SKM-1 (cell line): ENCODE measurements at regions not wholly inside any gene's neighbourhood (a gene's known extent, or its start where the extent isn't known, plus 50 kb on each side); places are given as distances from the start of the nearest gene placed in this dataset.

Experiments used
- DNase-seq: peaks from one replicate; lab custom pipeline; 2025; ENCODE audit not compliant: unreplicated experiment; lab: John Stamatoyannopoulos, UW

DNA sequence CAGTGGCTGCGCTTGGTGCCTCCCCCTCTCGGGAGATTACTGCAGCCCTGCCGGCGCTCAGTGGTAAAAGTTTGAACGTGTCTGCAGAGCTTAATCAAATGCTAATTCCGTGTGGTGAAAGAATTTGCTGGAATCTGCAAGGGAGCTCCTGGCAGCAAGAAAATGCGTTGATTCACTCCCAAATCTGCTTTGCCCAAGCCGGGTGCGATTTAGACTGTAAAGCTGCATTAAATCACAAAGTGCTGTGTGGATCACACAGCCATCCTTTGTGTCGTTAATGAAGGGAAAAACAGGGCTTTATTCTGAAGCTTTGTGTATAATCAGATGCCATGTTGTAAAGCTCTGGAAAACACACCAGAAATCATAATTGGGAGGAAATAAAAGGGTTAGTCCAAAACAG, 444.1 kb downstream of the BCOR start:
- no peak for DNase-seq

DNA sequence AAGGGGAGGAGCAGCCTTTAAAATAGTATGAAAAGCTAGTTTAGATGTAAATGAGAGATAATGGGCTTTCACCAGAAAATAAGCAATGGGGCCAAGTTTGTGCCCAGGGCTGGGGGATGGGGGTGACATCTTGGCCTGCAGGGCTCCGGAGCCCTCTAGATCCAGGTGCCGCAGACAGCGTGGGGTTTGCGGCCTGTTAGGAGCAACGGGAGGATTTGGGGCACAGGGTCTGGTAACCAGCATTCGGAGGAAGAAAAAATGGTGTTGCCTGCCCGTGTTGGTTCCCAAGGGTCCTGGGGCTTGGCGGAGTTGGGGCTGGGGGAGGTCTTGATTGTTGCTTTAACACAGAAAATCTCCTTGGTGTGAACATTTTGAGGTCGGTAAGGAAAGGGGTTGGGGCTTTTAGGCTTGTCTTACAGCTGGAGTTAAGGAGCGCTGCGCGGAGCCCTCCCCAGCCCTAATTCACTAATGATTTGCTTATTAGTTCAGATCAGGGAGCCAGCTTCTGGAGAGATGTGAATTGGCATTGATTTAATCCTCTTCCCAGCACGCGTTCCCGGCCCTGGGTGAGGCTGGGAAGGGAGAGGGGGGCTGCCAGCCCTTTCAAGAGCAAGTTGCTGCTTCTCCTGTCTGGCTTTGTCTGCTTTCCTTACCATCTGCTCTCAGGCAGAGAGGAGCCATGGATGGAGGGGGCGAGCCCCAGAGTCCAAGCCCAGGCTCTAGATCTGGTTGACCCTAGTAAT, 443.4 kb downstream of the BCOR start:
- DNase-seq, result no peak

DNA sequence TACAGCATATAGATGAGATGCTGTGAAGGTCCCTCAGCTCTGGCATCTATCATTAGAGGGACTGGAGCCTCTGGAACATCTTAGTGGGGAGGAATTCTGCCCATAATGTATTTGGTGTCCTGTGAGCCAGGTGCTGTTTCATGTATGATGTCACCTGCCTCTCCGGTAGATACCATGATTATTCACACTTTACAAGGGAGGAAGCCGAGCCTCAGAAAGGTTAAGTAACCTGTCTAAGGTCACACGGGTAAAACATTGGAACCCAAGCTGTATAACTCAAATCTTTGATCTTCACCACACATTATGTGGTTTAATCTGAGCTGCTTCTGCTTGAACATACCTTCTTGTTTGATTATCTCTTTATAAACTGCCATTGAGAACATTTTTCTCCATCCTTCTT, 442.8 kb downstream of the BCOR start:
- no peak for DNase-seq

- DNase-seq, result no peak
These were observed 436.4 kb downstream of the BCOR start for GRCh38 chrX:39661116-39661907.

- DNase-seq, result no peak
These were observed 431.8 kb downstream of the BCOR start for GRCh38 chrX:39665830-39666518.

DNA sequence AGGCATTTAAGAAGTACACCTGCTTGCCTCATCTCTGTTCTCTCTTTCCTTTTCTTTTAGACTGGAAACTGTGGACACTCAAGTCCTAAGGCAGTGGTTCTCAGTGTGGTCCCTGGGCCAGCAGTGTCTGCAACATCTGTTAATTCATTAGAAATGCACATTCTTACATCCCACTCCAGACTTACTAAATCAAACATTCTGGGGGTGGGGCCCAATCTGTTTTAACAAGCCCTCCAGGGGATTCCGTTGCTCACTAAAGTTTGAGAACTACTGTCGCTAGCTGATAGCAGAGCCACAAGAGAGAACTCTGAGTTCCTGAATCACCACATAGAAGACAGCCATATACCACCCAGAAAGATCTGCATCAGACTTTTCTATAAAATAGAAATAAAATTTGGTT, 430.6 kb downstream of the BCOR start:
- no peak for DNase-seq

- no peak for DNase-seq
These were observed 429.8 kb downstream of the BCOR start for GRCh38 chrX:39667736-39668482.

GRCh38 chrX:39669668-39670067, 428.1 kb downstream of the BCOR start:
- DNase-seq, result no peak

- no peak for DNase-seq
These were observed 427.5 kb downstream of the BCOR start for GRCh38 chrX:39670281-39670680.

DNA sequence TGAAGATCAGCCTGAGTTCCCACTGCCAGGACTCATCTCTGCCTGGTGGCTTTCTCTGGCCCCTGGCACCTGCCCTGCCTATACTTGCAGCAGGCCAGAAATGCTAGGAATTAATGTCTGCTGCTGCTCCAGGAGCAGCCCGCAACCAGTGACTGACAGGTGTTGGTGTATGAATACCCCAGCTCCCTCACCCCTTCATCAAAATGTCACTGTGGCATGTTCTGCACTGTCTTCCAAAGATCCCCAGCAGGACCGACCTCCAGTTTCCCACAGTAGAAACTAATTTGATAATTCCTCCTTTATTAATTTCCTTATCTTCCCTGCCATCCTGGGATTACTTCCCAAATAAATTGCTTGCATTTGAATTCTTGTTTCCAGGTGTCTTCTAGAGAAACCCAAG, 425.4 kb downstream of the BCOR start:
- DNase-seq, result no peak

- DNase-seq, result no peak
These were observed 423.1 kb downstream of the BCOR start for GRCh38 chrX:39674490-39675161.

DNA sequence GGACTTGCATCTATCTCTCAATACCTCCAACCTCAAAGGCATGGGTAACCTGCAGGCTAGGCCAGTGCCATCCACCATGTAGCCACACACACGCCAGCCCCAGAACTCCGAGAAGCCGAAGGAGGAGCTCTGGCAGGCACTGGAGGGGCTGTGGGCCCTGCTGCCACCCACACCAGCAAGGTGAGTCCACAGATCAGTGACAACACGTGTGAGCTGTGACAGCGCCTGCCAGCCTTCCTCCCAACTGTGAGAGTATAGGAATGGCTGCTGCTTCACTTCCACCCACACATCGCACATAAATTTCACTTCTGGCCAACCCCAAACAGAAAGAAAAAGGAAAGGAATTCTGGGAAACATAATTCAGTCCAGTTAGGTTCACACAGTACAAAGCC, 422.6 kb downstream of the BCOR start:
- no peak for DNase-seq

- no peak for DNase-seq
These were observed 422.1 kb downstream of the BCOR start for GRCh38 chrX:39675619-39676018.

DNA sequence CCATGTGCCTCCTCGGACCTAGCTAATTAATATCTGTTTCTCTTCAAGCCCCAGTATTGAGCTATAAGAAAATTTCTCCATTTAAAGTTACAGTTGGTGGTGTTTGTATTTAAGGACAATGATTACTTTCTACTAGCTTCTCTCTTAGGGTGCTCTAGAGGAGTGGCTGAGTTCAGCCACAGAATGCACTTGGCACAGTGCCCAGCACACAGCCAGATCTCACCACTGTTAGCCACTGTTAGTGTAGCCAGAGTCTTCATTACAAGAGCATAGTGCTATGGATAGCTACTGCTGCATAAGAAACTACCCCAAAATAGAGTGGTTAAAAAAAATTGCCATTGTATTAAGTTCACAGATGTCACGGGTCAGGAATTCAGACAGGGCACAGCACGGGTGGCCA, 421.3 kb downstream of the BCOR start:
- no peak for DNase-seq

GRCh38 chrX:39677585-39677977, 420.2 kb downstream of the BCOR start:
- no peak for DNase-seq

- DNase-seq, result no peak
These were observed 419.6 kb downstream of the BCOR start for GRCh38 chrX:39677978-39678791.

DNA sequence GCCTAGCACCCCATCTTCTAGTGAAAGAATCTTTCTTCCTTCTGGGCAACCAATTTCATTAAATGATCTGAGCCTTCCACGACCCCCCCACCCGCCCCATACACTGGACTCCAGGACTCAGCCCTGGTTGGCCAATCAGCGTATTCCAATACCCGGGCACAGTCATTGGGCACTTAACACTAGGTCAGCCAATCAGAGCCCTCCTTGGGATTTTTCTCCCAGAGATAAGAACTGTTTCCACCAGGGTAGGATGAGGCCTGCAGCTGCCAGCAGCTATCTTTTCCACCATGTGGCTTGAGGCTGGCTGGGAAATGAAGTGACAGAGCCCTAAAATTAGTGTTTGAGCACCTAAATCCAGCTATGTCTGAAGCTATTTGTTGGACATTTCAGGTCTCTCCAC, 418.8 kb downstream of the BCOR start:
- no peak for DNase-seq

DNA sequence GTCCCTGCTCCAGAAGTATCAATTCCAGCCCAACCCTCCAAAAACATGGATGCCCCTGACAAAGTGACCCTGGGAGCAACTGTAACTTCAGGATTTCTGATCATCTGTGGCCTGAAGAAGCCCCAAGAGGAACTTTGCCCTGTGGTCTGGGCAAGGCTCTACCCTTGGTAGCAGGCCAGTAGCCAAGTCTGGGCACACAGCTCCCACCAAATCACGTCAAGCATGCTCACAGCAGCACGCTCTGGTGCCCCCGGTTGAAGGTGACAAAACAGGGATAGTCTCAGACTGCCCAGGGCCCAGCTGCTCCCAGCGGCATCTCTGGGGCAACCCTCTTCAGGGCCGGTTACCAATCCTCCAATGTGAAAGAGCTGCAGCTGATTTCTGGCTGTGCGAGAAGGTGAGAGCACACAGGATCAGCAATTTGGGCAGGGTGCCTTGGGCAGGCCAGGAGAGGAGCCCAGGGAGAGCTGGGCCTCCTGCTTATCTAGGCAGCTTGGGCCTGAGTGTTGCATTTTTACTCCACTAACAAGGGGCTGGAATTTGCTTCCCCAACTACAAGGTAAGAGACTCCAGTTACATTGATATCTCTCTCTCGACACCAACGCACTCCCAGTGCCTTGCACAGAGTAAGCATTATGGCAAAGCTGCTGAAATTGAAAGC, 418.1 kb downstream of the BCOR start:
- DNase-seq, result no peak

DNA sequence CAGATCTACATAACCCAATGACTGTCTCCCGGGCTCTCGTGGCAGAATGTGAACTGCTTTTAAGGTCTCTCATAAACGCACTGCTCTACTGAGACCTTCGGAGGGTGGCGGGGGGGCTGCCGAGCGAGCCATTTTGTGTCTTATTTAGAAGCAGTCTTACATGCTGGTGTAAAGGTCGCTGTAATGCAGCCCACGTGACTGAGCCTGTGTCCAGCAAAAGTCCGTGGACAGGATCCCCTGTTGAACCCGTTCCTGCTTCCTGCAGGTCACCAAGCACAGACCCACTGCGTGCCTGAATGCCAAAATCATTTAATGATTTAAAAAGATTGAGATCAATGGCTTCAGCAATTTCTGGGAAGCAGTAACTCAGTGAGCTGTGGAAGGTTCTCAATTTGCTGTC, 415.9 kb downstream of the BCOR start:
- no peak for DNase-seq
